GM23338 (cell line): ENCODE measurements at regions not wholly inside any gene's neighbourhood (a gene's known extent, or its start where the extent isn't known, plus 50 kb on each side); places are given as distances from the start of the nearest gene placed in this dataset.
"Not testable (repeated sequence)": the region's sequence is repeated elsewhere in the genome, so short reads cannot be mapped to it uniquely, and the experiment has no call there.

Experiments used
- CREB1 ChIP-seq: fragments of 250-450 bp; sonication (Bioruptor Pico); IDR thresholded peaks from 2 replicates; pipeline ENCODE4 v1.5.0; 2020; ENCODE audit warnings: low read depth, mild to moderate bottlenecking, moderate library complexity
- CTCF ChIP-seq, 2 experiments: fragments of 200-600 bp in 1 of 2; sonication (generic) in 1 of 2; conservative IDR thresholded peaks; 2 replicates each; pipeline versions ENCODE4 v1.5.1 to v1.6.1; 2016 to 2017; ENCODE audit warnings: antibody characterized with exemption in 2 of 2, low read depth in 2 of 2, mild to moderate bottlenecking in 2 of 2, moderate library complexity in 1 of 2
- ZNF114 ChIP-seq: fragments of 250-450 bp; sonication (Bioruptor Pico); IDR thresholded peaks from 2 replicates; pipeline ENCODE4 v1.5.0; 2020; ENCODE audit warnings: mild to moderate bottlenecking, moderate library complexity

- not testable (repeated sequence) for TF ChIP-seq CREB1; CTCF (conservative IDR thresholded peaks at IDR 0.05; ENCODE audit: low read depth in 2 of 2); ZNF114 (CRISPR knock-in tag)
Measured at GRCh38 chr10:33853221-33853620, 518.8 kb upstream of the NRP1 start.
